ENCODE measurements at regions not wholly inside any gene's neighbourhood (a gene's known extent, or its start where the extent isn't known, plus 50 kb on each side); places are given as distances from the start of the nearest gene placed in this dataset.

- Histone ChIP-seq H3K79me2 (replicated peaks; ENCODE audit: insufficient read depth) (no peaks in the 10 kb centered on the region; the same call in 1 of the 2 replicates), H4K20me1 (replicated peaks; ENCODE audit: insufficient read depth) (no peaks in the 10 kb centered on the region), H2AFZ (no peak overlapping the region), H3K27me3 (ENCODE audit: insufficient read depth) (no peaks in the 10 kb centered on the region), H3K4me2 (no peak overlapping the region), H3K36me3 (ENCODE audit: insufficient read depth) (no peaks in the 10 kb centered on the region), H3K4me1 (ENCODE audit: insufficient read depth) (no peaks in the 10 kb centered on the region), H3K27ac (ENCODE audit: low read depth) (no peak overlapping the region), H3K4me3 (no peak overlapping the region), H3F3A (replicated peaks; ENCODE audit: low read depth) (no peaks in the 10 kb centered on the region), H3K9me2 (ENCODE audit: insufficient read depth) (no peaks in the 10 kb centered on the region)
- no peak overlapping the region for H3K4me3 Mint-ChIP-seq
- no peak overlapping the region for H3K27ac Mint-ChIP-seq
- no peak for ATAC-seq
- H3K9me3 Mint-ChIP-seq: peaks cover 4% of the 10 kb centered on the region; the same call in 2 of the 3 replicates
- DNase-seq (ENCODE audit: low spot score): no peak
- TF ChIP-seq REST (IDR thresholded peaks at IDR 0.05; ENCODE audit: unreplicated experiment): no peak
- no peak for TF ChIP-seq ZNF331 (CRISPR knock-in tag; IDR thresholded peaks at IDR 0.05; ENCODE audit: low read depth)
- no peak for TF ChIP-seq POLR2AphosphoS5 (IDR thresholded peaks at IDR 0.05; ENCODE audit: low read depth)
- TF ChIP-seq ETS1 (IDR thresholded peaks at IDR 0.05): no peak
- no peak for TF ChIP-seq CREB1 (CRISPR knock-in tag; IDR thresholded peaks at IDR 0.05; ENCODE audit: low read depth)
- TF ChIP-seq NANOG (IDR thresholded peaks at IDR 0.05; ENCODE audit: borderline replicate concordance): no peak
- no peak for TF ChIP-seq JUNB (IDR thresholded peaks at IDR 0.05; ENCODE audit: unreplicated experiment)
- TF ChIP-seq ZNF462 (CRISPR knock-in tag; IDR thresholded peaks at IDR 0.05): no peak
- TF ChIP-seq STAT1 (IDR thresholded peaks at IDR 0.05; ENCODE audit: unreplicated experiment): no peak
- TF ChIP-seq CTCF (conservative IDR thresholded peaks at IDR 0.05; ENCODE audit: low read depth in 2 of 2): no peak
- no peak for TF ChIP-seq EZH2 (IDR thresholded peaks at IDR 0.05; ENCODE audit: low read depth, unreplicated experiment)
- no peak for TF ChIP-seq EZH2phosphoT487 (IDR thresholded peaks at IDR 0.05; ENCODE audit: unreplicated experiment)
- peaks cover 3% of the 10 kb centered on the region; the same call in 1 of the 3 replicates for H3K36me3 Mint-ChIP-seq (ENCODE audit: low read depth)
- H3K27me3 Mint-ChIP-seq (ENCODE audit: insufficient read depth, low read depth, poor library complexity): peaks cover 3% of the 10 kb centered on the region
- H3K4me1 Mint-ChIP-seq: no peaks in the 10 kb centered on the region
These were observed 664.5 kb upstream of the HTR2C start for GRCh38 chrX:113919387-113919786.

Data from GM23338 (cell line).